SK-N-SH (cell line): ENCODE measurements at regions not wholly inside any gene's neighbourhood (a gene's known extent, or its start where the extent isn't known, plus 50 kb on each side); places are given as distances from the start of the nearest gene placed in this dataset.

Experiments used
- CTCF ChIA-PET: fragments of 300-600, 350-600 bp; formaldehyde crosslinking; extraction: SDS; loops from one replicate; lab custom pipeline; 2021; lab: Yijun Ruan, JAX
- POLR2A ChIA-PET: fragments of 350-600 bp; sonication (Branson Sonifier 250); formaldehyde crosslinking; extraction: SDS; loops from one replicate; lab custom pipeline; 2020; ENCODE audit warnings: antibody characterized with exemption, inconsistent platforms; lab: Yijun Ruan, JAX
- DNase-seq: peaks from one replicate; pipeline ENCODE4 v3.0.0; 2012
- H2AFZ ChIP-seq: fragments of 200-600 bp; sonication (generic); 2 replicates; pipeline ENCODE4 v1.8.1; 2016; ENCODE audit warnings: antibody characterized with exemption, mild to moderate bottlenecking, low read depth
- H3F3A ChIP-seq: fragments of 200-600 bp; sonication (generic); replicated peaks from 2 replicates; pipeline ENCODE3; 2016; ENCODE audit warnings: antibody characterized with exemption, mild to moderate bottlenecking; ENCODE audit not compliant: insufficient read depth
- H3K27ac ChIP-seq, 2 experiments: fragments of 200-500 bp in 1 of 2; fragments of 200-600 bp in 1 of 2; sonication (Bioruptor generic) in 1 of 2; sonication (generic), shearing (Covaris generic) in 1 of 2; 2 replicates each; pipeline versions ENCODE4 v1.5.1 to v1.6.1; 2014 to 2016; ENCODE audit warnings: low read depth in 2 of 2, inconsistent platforms in 1 of 2, low read length in 1 of 2, mild to moderate bottlenecking in 1 of 2, mixed read lengths in 1 of 2
- H3K27me3 ChIP-seq: fragments of 200-600 bp; sonication (generic), shearing (Covaris generic); 2 replicates; pipeline ENCODE4 v1.6.1; 2016; ENCODE audit warnings: mixed run types; ENCODE audit not compliant: insufficient read depth
- H3K36me3 ChIP-seq, 2 experiments: fragments of 200-500 bp in 1 of 2; fragments of 200-600 bp in 1 of 2; sonication (Bioruptor generic) in 1 of 2; sonication (generic) in 1 of 2; replicated peaks in 1 of 2; 2 replicates each; pipeline versions ENCODE3 to v1.5.1; 2014 to 2016; ENCODE audit warnings: low read length in 1 of 2, mild to moderate bottlenecking in 1 of 2; ENCODE audit not compliant: insufficient read depth in 2 of 2, control insufficient read depth in 1 of 2
- H3K4me1 ChIP-seq, 2 experiments: fragments of 200-500 bp in 1 of 2; fragments of 200-600 bp in 1 of 2; sonication (Bioruptor generic) in 1 of 2; sonication (generic), shearing (Covaris generic) in 1 of 2; 2 replicates each; pipeline versions ENCODE4 v1.5.1 to v1.6.1; 2014 to 2016; ENCODE audit warnings: low read depth in 1 of 2, low read length in 1 of 2, mixed run types in 1 of 2; ENCODE audit not compliant: insufficient read depth in 2 of 2, control insufficient read depth in 1 of 2
- H3K4me2 ChIP-seq: fragments of 200-600 bp; sonication (generic), shearing (Covaris generic); 2 replicates; pipeline ENCODE4 v1.6.1; 2017; ENCODE audit warnings: mixed run types
- H3K4me3 ChIP-seq, 2 experiments: fragments of 200-500 bp in 1 of 2; fragments of 200-600 bp in 1 of 2; sonication (Bioruptor generic) in 1 of 2; sonication (generic), shearing (Covaris generic) in 1 of 2; 2 replicates each; pipeline versions ENCODE4 v1.5.1 to v1.8.1; 2014 to 2016; ENCODE audit warnings: low read depth in 2 of 2, inconsistent platforms in 1 of 2, low read length in 1 of 2, mild to moderate bottlenecking in 1 of 2, mixed read lengths in 1 of 2, moderate library complexity in 1 of 2
- H3K79me2 ChIP-seq: fragments of 200-600 bp; sonication (generic); 2 replicates; pipeline ENCODE4 v1.8.1; 2017; ENCODE audit warnings: mild to moderate bottlenecking; ENCODE audit not compliant: insufficient read depth
- H3K9ac ChIP-seq: fragments of 200-600 bp; sonication (generic); 2 replicates; pipeline ENCODE4 v1.6.1; 2017; ENCODE audit warnings: mixed run types
- H3K9me2 ChIP-seq: fragments of 200-600 bp; sonication (generic); 2 replicates; pipeline ENCODE4 v1.6.1; 2017; ENCODE audit warnings: mixed run types
- H3K9me3 ChIP-seq: fragments of 200-600 bp; sonication (generic); 2 replicates; pipeline ENCODE4 v1.6.1; 2017; ENCODE audit warnings: mixed run types, mild to moderate bottlenecking, moderate library complexity
- H4K20me1 ChIP-seq: fragments of 200-600 bp; sonication (generic); 2 replicates; pipeline ENCODE4 v1.6.1; 2017; ENCODE audit warnings: mild to moderate bottlenecking, mixed run types; ENCODE audit not compliant: insufficient read depth
- ELF1 ChIP-seq: IDR thresholded peaks from 2 replicates; pipeline ENCODE4 v1.4.0; 2012
- EP300 ChIP-seq, 2 experiments: IDR thresholded peaks; 2 replicates each; pipeline versions ENCODE4 v1.4.0 to v1.6.1; 2012; ENCODE audit warnings: borderline replicate concordance in 1 of 2, low read depth in 1 of 2, low read length in 1 of 2
- EZH2phosphoT487 ChIP-seq: fragments of 200-600 bp; sonication (generic); IDR thresholded peaks from 2 replicates; pipeline ENCODE4 v1.6.1; 2017; ENCODE audit warnings: low read depth, mixed run types, mild to moderate bottlenecking, antibody characterized with exemption, moderate library complexity, borderline replicate concordance
- FOXJ3 ChIP-seq: sonication (generic); formaldehyde crosslinking; IDR thresholded peaks from 2 replicates; pipeline ENCODE4 v1.5.1; 2020; ENCODE audit warnings: mild to moderate bottlenecking, missing genetic modification reagents
- GABPA ChIP-seq: IDR thresholded peaks from 2 replicates; pipeline ENCODE4 v1.4.0; 2012; ENCODE audit warnings: low read depth, mild to moderate bottlenecking
- MXI1 ChIP-seq: IDR thresholded peaks from 2 replicates; pipeline ENCODE4 v1.6.1; 2012; ENCODE audit warnings: mild to moderate bottlenecking, low read depth, low read length, improper control_type of control experiment
- POLR2AphosphoS5 ChIP-seq: IDR thresholded peaks from 2 replicates; pipeline ENCODE4 v1.6.1; 2012; ENCODE audit warnings: low read depth, low read length
- RAD21 ChIP-seq: IDR thresholded peaks from 2 replicates; pipeline ENCODE4 v1.6.1; 2012; ENCODE audit warnings: mild to moderate bottlenecking, low read length
- RFX5 ChIP-seq: IDR thresholded peaks from 2 replicates; pipeline ENCODE4 v1.6.1; 2012; ENCODE audit warnings: mild to moderate bottlenecking, improper control_type of control experiment, low read length
- RXRA ChIP-seq: IDR thresholded peaks from 2 replicates; pipeline ENCODE4 v1.4.0; 2012; ENCODE audit warnings: low read depth, mild to moderate bottlenecking, borderline replicate concordance
- SIN3A ChIP-seq: IDR thresholded peaks from 2 replicates; pipeline ENCODE4 v1.6.1; 2012; ENCODE audit warnings: low read depth, mild to moderate bottlenecking, low read length, moderate library complexity, borderline replicate concordance
- TAF1 ChIP-seq: IDR thresholded peaks from 2 replicates; pipeline ENCODE4 v1.6.1; 2012; ENCODE audit warnings: low read depth, mild to moderate bottlenecking, low read length, moderate library complexity, borderline replicate concordance
- TEAD4 ChIP-seq: IDR thresholded peaks from 2 replicates; pipeline ENCODE4 v1.4.0; 2012; ENCODE audit warnings: mild to moderate bottlenecking, borderline replicate concordance; ENCODE audit not compliant: insufficient read depth
- USF2 ChIP-seq: fragments of 150-350 bp; IDR thresholded peaks from 2 replicates; pipeline ENCODE4 v1.6.1; 2017; ENCODE audit warnings: antibody characterized with exemption, low read length, low read depth, borderline replicate concordance
- WGBS: methylation state at CpG from one replicate; pipeline ENCODE4 v1.1.6; 2017; ENCODE audit warnings: low lambda C conversion rate; 5-methylcytosine and 5-hydroxymethylcytosine counted together
- TF ChIP-seq, protein P1 (sequence below): fragments of 150-350 bp; IDR thresholded peaks from 2 replicates; pipeline ENCODE4 v1.6.1; 2016; ENCODE audit warnings: mild to moderate bottlenecking, low read depth, low read length
- TF ChIP-seq, protein P2 (sequence below): IDR thresholded peaks from 2 replicates; pipeline ENCODE4 v1.6.1; 2012; ENCODE audit warnings: mild to moderate bottlenecking, low read depth, low read length, moderate library complexity

DNA sequence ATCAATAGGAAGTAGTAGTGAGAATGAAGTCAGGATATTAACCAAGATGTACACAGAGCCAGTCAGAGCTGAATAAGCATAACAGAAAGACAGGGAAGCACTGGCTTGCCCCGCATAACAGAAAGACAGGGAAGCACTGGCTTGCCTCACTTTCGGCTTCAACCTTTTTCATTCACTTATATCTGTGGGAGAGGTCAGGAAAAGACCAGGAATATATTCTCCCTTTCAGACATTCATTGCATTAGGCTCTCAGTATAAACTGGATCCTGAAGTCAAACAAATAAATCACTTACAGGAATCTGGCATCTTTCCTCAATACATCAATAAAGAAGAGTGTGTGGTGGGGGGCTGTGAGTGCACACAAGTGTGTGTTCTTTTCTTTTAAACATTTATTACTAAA, 437.6 kb downstream of the C6orf118 start:
- no peak overlapping the region for H3K9ac ChIP-seq
- H3K4me2 ChIP-seq = no peak overlapping the region
- H3K79me2 ChIP-seq = no peaks in the 10 kb centered on the region
- no peaks in the 10 kb centered on the region for H3K9me2 ChIP-seq
- H3K4me3 ChIP-seq = no peak overlapping the region
- WGBS = 19% methylated on average over 2 of the region's 2 CpGs
- no peaks in the 10 kb centered on the region for H3K27me3 ChIP-seq
- ChIA-PET CTCF (no interaction called here), POLR2A (no interaction called here)
- H3K27ac ChIP-seq = no peak overlapping the region
- no peaks in the 10 kb centered on the region for H3K9me3 ChIP-seq
- no peaks in the 10 kb centered on the region for H3K36me3 ChIP-seq
- no peaks in the 10 kb centered on the region for H3F3A ChIP-seq
- H3K4me1 ChIP-seq = no peaks in the 10 kb centered on the region
- TF ChIP-seq, protein P1, sequence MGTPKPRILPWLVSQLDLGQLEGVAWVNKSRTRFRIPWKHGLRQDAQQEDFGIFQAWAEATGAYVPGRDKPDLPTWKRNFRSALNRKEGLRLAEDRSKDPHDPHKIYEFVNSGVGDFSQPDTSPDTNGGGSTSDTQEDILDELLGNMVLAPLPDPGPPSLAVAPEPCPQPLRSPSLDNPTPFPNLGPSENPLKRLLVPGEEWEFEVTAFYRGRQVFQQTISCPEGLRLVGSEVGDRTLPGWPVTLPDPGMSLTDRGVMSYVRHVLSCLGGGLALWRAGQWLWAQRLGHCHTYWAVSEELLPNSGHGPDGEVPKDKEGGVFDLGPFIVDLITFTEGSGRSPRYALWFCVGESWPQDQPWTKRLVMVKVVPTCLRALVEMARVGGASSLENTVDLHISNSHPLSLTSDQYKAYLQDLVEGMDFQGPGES = no peak
- TF ChIP-seq MXI1 (no peak), TAF1 (no peak), RFX5 (no peak), SIN3A (no peak), RAD21 (no peak), GABPA (no peak), FOXJ3 (CRISPR knock-in tag) (no peak), TEAD4 (no peak), RXRA (no peak), EP300 (IDR thresholded peaks at IDR 0.05; ENCODE audit: borderline replicate concordance in 1 of 2, low read depth in 1 of 2, low read length in 1 of 2) (no peak), EZH2phosphoT487 (no peak), USF2 (no peak), POLR2AphosphoS5 (no peak), ELF1 (no peak)
- TF ChIP-seq, protein P2, sequence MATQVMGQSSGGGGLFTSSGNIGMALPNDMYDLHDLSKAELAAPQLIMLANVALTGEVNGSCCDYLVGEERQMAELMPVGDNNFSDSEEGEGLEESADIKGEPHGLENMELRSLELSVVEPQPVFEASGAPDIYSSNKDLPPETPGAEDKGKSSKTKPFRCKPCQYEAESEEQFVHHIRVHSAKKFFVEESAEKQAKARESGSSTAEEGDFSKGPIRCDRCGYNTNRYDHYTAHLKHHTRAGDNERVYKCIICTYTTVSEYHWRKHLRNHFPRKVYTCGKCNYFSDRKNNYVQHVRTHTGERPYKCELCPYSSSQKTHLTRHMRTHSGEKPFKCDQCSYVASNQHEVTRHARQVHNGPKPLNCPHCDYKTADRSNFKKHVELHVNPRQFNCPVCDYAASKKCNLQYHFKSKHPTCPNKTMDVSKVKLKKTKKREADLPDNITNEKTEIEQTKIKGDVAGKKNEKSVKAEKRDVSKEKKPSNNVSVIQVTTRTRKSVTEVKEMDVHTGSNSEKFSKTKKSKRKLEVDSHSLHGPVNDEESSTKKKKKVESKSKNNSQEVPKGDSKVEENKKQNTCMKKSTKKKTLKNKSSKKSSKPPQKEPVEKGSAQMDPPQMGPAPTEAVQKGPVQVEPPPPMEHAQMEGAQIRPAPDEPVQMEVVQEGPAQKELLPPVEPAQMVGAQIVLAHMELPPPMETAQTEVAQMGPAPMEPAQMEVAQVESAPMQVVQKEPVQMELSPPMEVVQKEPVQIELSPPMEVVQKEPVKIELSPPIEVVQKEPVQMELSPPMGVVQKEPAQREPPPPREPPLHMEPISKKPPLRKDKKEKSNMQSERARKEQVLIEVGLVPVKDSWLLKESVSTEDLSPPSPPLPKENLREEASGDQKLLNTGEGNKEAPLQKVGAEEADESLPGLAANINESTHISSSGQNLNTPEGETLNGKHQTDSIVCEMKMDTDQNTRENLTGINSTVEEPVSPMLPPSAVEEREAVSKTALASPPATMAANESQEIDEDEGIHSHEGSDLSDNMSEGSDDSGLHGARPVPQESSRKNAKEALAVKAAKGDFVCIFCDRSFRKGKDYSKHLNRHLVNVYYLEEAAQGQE = no peak
- DNase-seq = no peak
- no peaks in the 10 kb centered on the region for H4K20me1 ChIP-seq
- no peak overlapping the region for H2AFZ ChIP-seq
